ENCODE measurements at regions not wholly inside any gene's neighbourhood (a gene's known extent, or its start where the extent isn't known, plus 50 kb on each side); places are given as distances from the start of the nearest gene placed in this dataset.

- TF ChIP-seq CTCF (conservative IDR thresholded peaks at IDR 0.05) (no peak), EZH2 (IDR thresholded peaks at IDR 0.05; ENCODE audit: low read depth) (no peak)
Observed at GRCh38 chr2:59012971-59013370, 771.8 kb upstream of the FANCL start.

Measured in PC-9 (cell line).